ENCODE measurements at regions not wholly inside any gene's neighbourhood (a gene's known extent, or its start where the extent isn't known, plus 50 kb on each side); places are given as distances from the start of the nearest gene placed in this dataset.

DNA sequence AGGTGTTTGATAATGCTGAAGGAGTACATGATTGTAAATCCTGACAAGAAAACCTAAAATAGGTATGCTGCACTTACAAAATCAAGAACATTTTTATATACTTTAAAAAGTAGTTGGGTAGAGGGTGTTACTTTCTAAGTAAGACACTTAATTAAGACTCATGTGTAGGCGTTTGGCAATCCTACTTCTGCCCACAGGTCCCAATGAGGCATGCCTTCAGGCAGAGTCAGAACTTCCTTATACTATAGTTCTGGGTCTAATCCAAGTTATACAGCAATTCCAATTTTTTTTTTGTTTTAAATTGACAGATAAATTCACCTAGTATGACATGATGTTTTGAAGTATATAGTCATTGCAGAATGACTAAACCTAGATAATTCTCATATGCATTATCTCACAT, 1188.5 kb upstream of the PHF14 start:
- TF ChIP-seq, protein P1, sequence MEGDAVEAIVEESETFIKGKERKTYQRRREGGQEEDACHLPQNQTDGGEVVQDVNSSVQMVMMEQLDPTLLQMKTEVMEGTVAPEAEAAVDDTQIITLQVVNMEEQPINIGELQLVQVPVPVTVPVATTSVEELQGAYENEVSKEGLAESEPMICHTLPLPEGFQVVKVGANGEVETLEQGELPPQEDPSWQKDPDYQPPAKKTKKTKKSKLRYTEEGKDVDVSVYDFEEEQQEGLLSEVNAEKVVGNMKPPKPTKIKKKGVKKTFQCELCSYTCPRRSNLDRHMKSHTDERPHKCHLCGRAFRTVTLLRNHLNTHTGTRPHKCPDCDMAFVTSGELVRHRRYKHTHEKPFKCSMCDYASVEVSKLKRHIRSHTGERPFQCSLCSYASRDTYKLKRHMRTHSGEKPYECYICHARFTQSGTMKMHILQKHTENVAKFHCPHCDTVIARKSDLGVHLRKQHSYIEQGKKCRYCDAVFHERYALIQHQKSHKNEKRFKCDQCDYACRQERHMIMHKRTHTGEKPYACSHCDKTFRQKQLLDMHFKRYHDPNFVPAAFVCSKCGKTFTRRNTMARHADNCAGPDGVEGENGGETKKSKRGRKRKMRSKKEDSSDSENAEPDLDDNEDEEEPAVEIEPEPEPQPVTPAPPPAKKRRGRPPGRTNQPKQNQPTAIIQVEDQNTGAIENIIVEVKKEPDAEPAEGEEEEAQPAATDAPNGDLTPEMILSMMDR (IDR thresholded peaks at IDR 0.05) = no peak
- H3K9me3 ChIP-seq = no peaks in the 10 kb centered on the region

DNA sequence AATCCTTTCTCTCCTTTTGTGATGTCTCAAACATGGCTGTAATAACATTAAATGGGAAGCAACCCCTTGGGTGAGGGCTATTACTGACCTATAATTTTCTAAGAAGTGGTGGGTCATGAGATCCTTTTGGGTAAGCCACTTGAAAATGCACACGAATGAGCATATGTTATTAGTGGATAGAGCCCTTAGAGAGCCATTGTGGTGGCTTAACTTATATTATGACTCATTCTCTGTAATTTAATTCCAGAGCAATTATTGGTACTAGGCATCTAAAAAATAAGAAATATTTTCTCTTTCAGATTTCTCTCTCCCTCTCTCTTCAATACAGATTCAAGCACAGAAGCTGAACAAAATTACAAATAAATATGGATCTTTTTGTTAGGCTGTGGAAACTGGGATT, 1177.4 kb upstream of the PHF14 start:
- DNase-seq (ENCODE audit: low spot score) = no peak
- Histone ChIP-seq H3K4me1 (no peaks in the 10 kb centered on the region), H3K27ac (no peak overlapping the region), H3K27me3 (no peaks in the 10 kb centered on the region), H3K9me3 (peaks cover 0 to 6% of the 10 kb centered on the region in 2 donors), H3K36me3 (no peaks in the 10 kb centered on the region), H3K4me3 (no peak overlapping the region)
- TF ChIP-seq, protein P1 (IDR thresholded peaks at IDR 0.05) = no peak

More for the DNA sequence above, 1188.5 kb upstream of the PHF14 start:
- H3K27ac ChIP-seq = no peak overlapping the region
- H3K27me3 ChIP-seq = no peaks in the 10 kb centered on the region
- H3K36me3 ChIP-seq = no peaks in the 10 kb centered on the region
- no peaks in the 10 kb centered on the region for H3K4me1 ChIP-seq
- no peak for DNase-seq (ENCODE audit: low spot score)
- no peak overlapping the region for H3K4me3 ChIP-seq

DNA sequence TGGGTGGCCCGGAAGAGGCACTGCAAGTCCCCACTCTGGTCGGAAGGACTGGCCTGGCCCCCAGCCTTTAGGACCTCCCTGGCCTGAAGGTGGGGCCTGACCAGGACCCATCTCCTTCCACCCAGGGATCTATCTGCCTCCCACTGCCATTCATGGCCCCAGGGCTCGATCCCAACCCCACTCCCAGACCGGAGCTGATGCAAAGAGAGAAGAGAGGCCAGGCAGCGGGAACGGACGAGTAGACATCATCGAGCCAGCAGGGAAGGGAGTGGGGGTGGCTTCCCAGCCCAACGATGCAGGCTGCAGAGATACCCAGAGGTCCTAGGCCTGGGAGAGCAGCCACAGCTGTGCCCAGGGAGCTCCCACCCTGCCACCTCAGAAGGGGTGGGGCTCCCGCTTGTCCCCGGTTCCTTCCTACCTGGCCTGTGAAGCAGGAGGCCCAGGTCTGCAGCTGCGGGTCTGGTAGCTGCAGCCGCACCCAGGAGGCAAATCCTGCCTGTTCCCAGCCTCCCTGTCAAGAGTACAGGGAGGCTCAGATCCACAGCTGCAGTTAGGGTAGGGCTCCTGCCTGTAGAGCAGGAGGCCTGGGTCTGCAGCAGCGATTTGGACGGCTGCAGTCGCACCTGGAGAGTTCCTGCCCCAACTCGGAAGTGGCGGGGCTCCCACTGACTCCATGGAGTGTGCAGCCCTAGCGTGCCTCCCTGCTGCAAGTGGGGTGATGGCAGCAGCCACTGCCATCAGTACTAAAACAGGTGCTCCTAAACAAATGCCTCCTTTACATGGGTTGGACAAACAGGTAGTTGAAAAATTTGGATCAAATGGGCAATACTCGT, 1151.0 kb upstream of the PHF14 start:
- H3K9me3 ChIP-seq = no peaks in the 10 kb centered on the region
- DNase-seq (ENCODE audit: low spot score) = no peak

DNA sequence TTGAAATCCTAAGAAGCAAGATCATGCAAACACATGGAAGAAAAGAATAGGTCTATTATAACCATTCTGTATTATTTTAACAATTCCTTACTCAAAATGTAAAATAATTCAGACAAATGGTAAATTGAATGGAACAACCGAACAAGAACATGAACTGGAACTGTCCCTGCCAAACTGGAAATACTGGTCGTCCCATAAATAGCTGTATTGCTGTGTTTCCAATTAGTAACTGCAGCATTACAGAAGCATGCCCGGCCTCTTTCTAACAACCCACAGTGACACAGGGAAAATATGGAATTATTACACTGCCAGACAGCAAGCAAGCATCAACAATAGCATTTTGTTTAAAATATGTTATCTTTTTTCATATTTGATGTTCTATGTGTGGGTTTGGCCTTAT, 1138.5 kb upstream of the PHF14 start:
- no peak overlapping the region for H3K27ac ChIP-seq
- no peaks in the 10 kb centered on the region for H3K27me3 ChIP-seq
- no peaks in the 10 kb centered on the region for H3K4me1 ChIP-seq
- H3K36me3 ChIP-seq = no peaks in the 10 kb centered on the region
- no peaks in the 10 kb centered on the region for H3K9me3 ChIP-seq
- H3K4me3 ChIP-seq = no peak overlapping the region
- TF ChIP-seq, protein P1 (IDR thresholded peaks at IDR 0.05) = no peak
- no peak for DNase-seq (ENCODE audit: low spot score)

More for the DNA sequence above, 1151.0 kb upstream of the PHF14 start:
- H3K27ac ChIP-seq = no peak overlapping the region
- no peaks in the 10 kb centered on the region for H3K27me3 ChIP-seq
- H3K4me3 ChIP-seq = no peak overlapping the region
- TF ChIP-seq, protein P1 (IDR thresholded peaks at IDR 0.05) = no peak
- H3K4me1 ChIP-seq = no peaks in the 10 kb centered on the region
- no peaks in the 10 kb centered on the region for H3K36me3 ChIP-seq

DNA sequence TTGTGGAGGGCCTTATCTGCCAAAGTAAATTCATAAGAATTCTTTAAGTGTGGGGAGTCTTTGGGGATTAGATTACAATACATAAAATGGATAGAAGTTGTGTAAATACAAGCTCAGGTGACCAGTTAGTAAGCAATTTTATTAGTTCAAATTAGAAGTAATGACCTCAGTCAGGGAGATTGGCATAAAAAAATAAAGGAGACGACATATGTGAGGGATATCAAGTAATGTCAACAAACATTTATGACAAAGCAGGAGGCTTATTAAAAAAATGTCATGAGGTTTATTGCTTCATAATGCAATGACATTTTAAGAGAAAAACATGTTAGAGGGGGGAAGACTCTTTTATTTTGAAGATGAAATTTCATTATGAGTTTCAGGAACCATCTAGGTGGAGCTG, 1137.0 kb upstream of the PHF14 start:
- no peak for DNase-seq (ENCODE audit: low spot score)
- H3K9me3 ChIP-seq = no peaks in the 10 kb centered on the region
- H3K27ac ChIP-seq = no peak overlapping the region
- no peaks in the 10 kb centered on the region for H3K4me1 ChIP-seq
- no peaks in the 10 kb centered on the region for H3K36me3 ChIP-seq
- no peak overlapping the region for H3K4me3 ChIP-seq
- TF ChIP-seq, protein P1 (IDR thresholded peaks at IDR 0.05) = no peak
- no peaks in the 10 kb centered on the region for H3K27me3 ChIP-seq

DNA sequence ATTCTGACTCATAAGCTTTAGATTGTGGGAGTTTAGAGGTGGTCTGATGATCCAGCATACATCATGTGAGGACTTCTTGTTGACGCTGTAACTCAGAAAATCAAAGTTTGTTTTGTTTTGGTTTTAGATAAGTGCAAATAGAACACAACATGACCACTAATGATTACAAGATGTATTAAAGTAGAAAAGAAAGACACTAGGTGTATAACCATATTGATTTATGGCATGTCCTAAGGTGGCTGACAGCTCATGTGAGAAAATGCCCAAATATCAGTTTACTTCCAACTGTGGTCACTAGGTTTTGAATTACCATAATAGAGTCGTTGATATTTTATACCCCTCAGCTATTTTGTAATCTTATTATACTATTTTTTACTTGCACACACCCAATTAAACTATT, 1131.4 kb upstream of the PHF14 start:
- Histone ChIP-seq H3K27me3 (no peaks in the 10 kb centered on the region), H3K4me1 (no peaks in the 10 kb centered on the region), H3K27ac (no peak overlapping the region), H3K4me3 (no peak overlapping the region), H3K36me3 (no peaks in the 10 kb centered on the region), H3K9me3 (no peaks in the 10 kb centered on the region)
- TF ChIP-seq, protein P1 (IDR thresholded peaks at IDR 0.05) = no peak
- DNase-seq (ENCODE audit: low spot score) = no peak

All from right atrium auricular region (tissue), 2 donors.